ENCODE measurements at regions not wholly inside any gene's neighbourhood (a gene's known extent, or its start where the extent isn't known, plus 50 kb on each side); places are given as distances from the start of the nearest gene placed in this dataset.

GRCh38 chr2:120787822-120788700 lies 52.4 kb downstream of the GLI2 start:
- TF ChIP-seq CTCF (IDR thresholded peaks at IDR 0.05) (no peak), POLR2A (IDR thresholded peaks at IDR 0.05) (no peak), EP300 (IDR thresholded peaks at IDR 0.05; ENCODE audit: low read depth) (no peak), POLR2AphosphoS5 (IDR thresholded peaks at IDR 0.05) (no peak)
